H1 (cell line): ENCODE measurements at regions not wholly inside any gene's neighbourhood (a gene's known extent, or its start where the extent isn't known, plus 50 kb on each side); places are given as distances from the start of the nearest gene placed in this dataset.

Experiments
- CTCF ChIA-PET: fragments of 300-600 bp; sonication (Branson Sonifier 250); formaldehyde crosslinking; loops from one replicate; lab custom pipeline; 2021; ENCODE audit not compliant: partially characterized antibody; lab: Charles Lee
- POLR2A ChIA-PET: fragments of 300-600 bp; sonication (Branson Sonifier 250); formaldehyde crosslinking; loops from one replicate; lab custom pipeline; 2021; ENCODE audit warnings: inconsistent platforms; ENCODE audit not compliant: partially characterized antibody; lab: Charles Lee
- DNase-seq, 2 experiments: peaks; one replicate each; pipeline versions ENCODE4 v3.0.0 to v3.0.0-alpha.2; 2010 to 2022; ENCODE audit warnings: low spot score in 2 of 2, low read depth in 1 of 2, mixed read lengths in 1 of 2
- FAIRE-seq: peaks from 2 replicates; lab custom pipeline; 2011; peaks lifted over from hg19 to GRCh38; lab: Jason Lieb, UNC
- H2AFZ ChIP-seq: 2 replicates; pipeline ENCODE4 v1.8.1; 2012; ENCODE audit warnings: low read length, inconsistent platforms
- H2AK5ac ChIP-seq: 2 replicates; pipeline ENCODE4 v1.6.1; 2013; ENCODE audit warnings: low read depth, low read length
- H2BK120ac ChIP-seq: replicated peaks from 2 replicates; pipeline ENCODE3; 2013; ENCODE audit warnings: low read depth, low read length, inconsistent platforms
- H2BK12ac ChIP-seq: 2 replicates; pipeline ENCODE4 v1.6.1; 2013; ENCODE audit warnings: low read depth, low read length
- H2BK15ac ChIP-seq: 2 replicates; pipeline ENCODE4 v1.6.1; 2013; ENCODE audit warnings: low read length
- H2BK20ac ChIP-seq: 2 replicates; pipeline ENCODE4 v1.6.1; 2013; ENCODE audit warnings: low read length
- H2BK5ac ChIP-seq: 2 replicates; pipeline ENCODE4 v1.6.1; 2013; ENCODE audit warnings: low read depth, low read length
- H3K14ac ChIP-seq: 2 replicates; pipeline ENCODE4 v1.6.1; 2013; ENCODE audit warnings: inconsistent platforms; ENCODE audit not compliant: insufficient read length
- H3K18ac ChIP-seq: 2 replicates; pipeline ENCODE4 v1.6.1; 2013; ENCODE audit warnings: low read length; ENCODE audit errors: extremely low read depth
- H3K23ac ChIP-seq: 2 replicates; pipeline ENCODE4 v1.6.1; 2013; ENCODE audit warnings: inconsistent platforms; ENCODE audit not compliant: insufficient read length
- H3K23me2 ChIP-seq: 2 replicates; pipeline ENCODE4 v1.6.1; 2013; ENCODE audit warnings: low read depth, low read length
- H3K27ac ChIP-seq: 2 replicates; pipeline ENCODE4 v1.6.1; 2011; ENCODE audit warnings: low read depth, low read length, inconsistent platforms
- H3K27me3 ChIP-seq, 4 experiments: replicated peaks in 1 of 4; 1 replicate in 1 of 4; 2 replicates in 3 of 4; pipeline versions ENCODE4 v1.6.1 to v1.8.1; 2011 to 2013; ENCODE audit warnings: low read length in 3 of 4, mild to moderate bottlenecking in 3 of 4, inconsistent platforms in 2 of 4, mixed read lengths in 2 of 4, moderate library complexity in 1 of 4; ENCODE audit not compliant: control insufficient read depth in 3 of 4, insufficient read depth in 3 of 4; ENCODE audit errors: extremely low read depth in 1 of 4
- H3K36me3 ChIP-seq, 4 experiments: 2 replicates each; pipeline versions ENCODE4 v1.6.1 to v1.8.1; 2011 to 2013; ENCODE audit warnings: mild to moderate bottlenecking in 4 of 4, low read length in 3 of 4, moderate library complexity in 2 of 4, control low read depth in 1 of 4, inconsistent platforms in 1 of 4; ENCODE audit not compliant: insufficient read depth in 4 of 4, control insufficient read depth in 2 of 4
- H3K4ac ChIP-seq: replicated peaks from 2 replicates; pipeline ENCODE3; 2013; ENCODE audit warnings: low read length, low read depth, mixed read lengths, inconsistent platforms; ENCODE audit not compliant: insufficient read length
- H3K4me1 ChIP-seq, 4 experiments: replicated peaks in 1 of 4; 1 replicate in 1 of 4; 2 replicates in 3 of 4; pipeline versions ENCODE4 v1.6.1 to v1.8.1; 2011 to 2013; ENCODE audit warnings: low read length in 3 of 4, inconsistent platforms in 2 of 4, mixed read lengths in 1 of 4; ENCODE audit not compliant: insufficient read depth in 4 of 4, control insufficient read depth in 3 of 4
- H3K4me2 ChIP-seq, 2 experiments: 2 replicates each; pipeline versions ENCODE4 v1.6.1 to v1.8.1; 2011 to 2013; ENCODE audit warnings: low read depth in 2 of 2, low read length in 2 of 2, control low read depth in 1 of 2, inconsistent platforms in 1 of 2, mild to moderate bottlenecking in 1 of 2; ENCODE audit not compliant: insufficient read depth in 1 of 2
- H3K4me3 ChIP-seq, 4 experiments: fragments of 200-600, 300-600 bp in 1 of 4; sonication (generic), shearing (Covaris generic), sonication (Bioruptor Twin) in 1 of 4; 2 replicates each; pipeline versions ENCODE4 v1.5.1 to v1.8.1; 2011 to 2016; ENCODE audit warnings: low read length in 4 of 4, low read depth in 3 of 4, control low read depth in 2 of 4, inconsistent platforms in 2 of 4, mild to moderate bottlenecking in 2 of 4, mixed read lengths in 1 of 4, moderate library complexity in 1 of 4; ENCODE audit not compliant: insufficient read depth in 2 of 4; ENCODE audit errors: extremely low read depth in 1 of 4
- H3K56ac ChIP-seq: replicated peaks from 2 replicates; pipeline ENCODE3; 2013; ENCODE audit warnings: low read depth, mild to moderate bottlenecking, mixed read lengths, low read length, inconsistent platforms; ENCODE audit not compliant: insufficient read length
- H3K79me1 ChIP-seq: 2 replicates; pipeline ENCODE4 v1.6.1; 2013; ENCODE audit warnings: low read depth, low read length, control low read depth
- H3K79me2 ChIP-seq, 2 experiments: 2 replicates each; pipeline versions ENCODE4 v1.6.1 to v1.8.1; 2012 to 2013; ENCODE audit warnings: low read length in 2 of 2, mild to moderate bottlenecking in 2 of 2, inconsistent platforms in 1 of 2; ENCODE audit not compliant: insufficient read depth in 2 of 2, control insufficient read depth in 1 of 2
- H3K9ac ChIP-seq, 4 experiments: replicated peaks in 1 of 4; 1 replicate in 1 of 4; 2 replicates in 3 of 4; pipeline versions ENCODE4 v1.6.1 to v1.8.1; 2011 to 2013; ENCODE audit warnings: low read depth in 3 of 4, low read length in 3 of 4, control low read depth in 2 of 4, mild to moderate bottlenecking in 2 of 4, moderate library complexity in 2 of 4, inconsistent platforms in 1 of 4; ENCODE audit errors: extremely low read depth in 1 of 4
- H3K9me3 ChIP-seq, 2 experiments: 2 replicates each; pipeline versions ENCODE4 v1.6.1 to v1.8.1; 2012 to 2013; ENCODE audit warnings: mild to moderate bottlenecking in 2 of 2, moderate library complexity in 2 of 2, control low read depth in 1 of 2, inconsistent platforms in 1 of 2, low read depth in 1 of 2, low read length in 1 of 2, mixed read lengths in 1 of 2; ENCODE audit not compliant: insufficient read depth in 2 of 2
- H4K20me1 ChIP-seq, 2 experiments: replicated peaks in 1 of 2; 2 replicates each; pipeline versions ENCODE3 to v1.8.1; 2011 to 2013; ENCODE audit warnings: inconsistent platforms in 2 of 2, low read length in 2 of 2, mild to moderate bottlenecking in 1 of 2; ENCODE audit not compliant: insufficient read depth in 2 of 2, control insufficient read depth in 1 of 2
- H4K5ac ChIP-seq: 2 replicates; pipeline ENCODE4 v1.6.1; 2013; ENCODE audit warnings: low read length, low read depth, mixed read lengths, inconsistent platforms; ENCODE audit not compliant: insufficient read length
- H4K8ac ChIP-seq: 2 replicates; pipeline ENCODE4 v1.8.0; 2013; ENCODE audit warnings: mild to moderate bottlenecking, moderate library complexity, low read length, inconsistent platforms; ENCODE audit not compliant: insufficient read depth; ENCODE audit errors: extremely low read depth
- H4K91ac ChIP-seq: replicated peaks from 2 replicates; pipeline ENCODE3; 2013; ENCODE audit warnings: low read length, mixed read lengths, inconsistent platforms; ENCODE audit not compliant: insufficient read length
- PHF8 ChIP-seq: fragments of 200-600 bp; sonication (generic); conservative IDR thresholded peaks from 2 replicates; pipeline ENCODE4 v1.7.1; 2012; ENCODE audit warnings: low read depth, mild to moderate bottlenecking, inconsistent platforms, low read length, moderate library complexity
- POLR2AphosphoS5 ChIP-seq: IDR thresholded peaks from 2 replicates; pipeline ENCODE4 v1.6.1; 2011; ENCODE audit warnings: low read depth, low read length
- SIN3A ChIP-seq, 2 experiments: IDR thresholded peaks in 1 of 2; conservative IDR thresholded peaks in 1 of 2; 2 replicates each; pipeline ENCODE4 v1.6.1; 2011 to 2012; ENCODE audit warnings: low read length in 2 of 2, improper control_type of control experiment in 1 of 2, low read depth in 1 of 2, mild to moderate bottlenecking in 1 of 2
- WGBS, 2 experiments: shearing (Covaris generic) in 1 of 2; methylation state at CpG; one replicate each; pipeline versions ENCODE4 v1.1.6 to v1.1.7; 2013 to 2015; ENCODE audit warnings: low lambda C conversion rate in 2 of 2, mixed read lengths in 2 of 2, inconsistent platforms in 1 of 2, low coverage in 1 of 2, missing lambda C conversion rate in 1 of 2; ENCODE audit not compliant: insufficient replicate concordance in 2 of 2, insufficient coverage in 1 of 2, insufficient read length in 1 of 2; ENCODE audit errors: extremely low coverage in 1 of 2, missing lambda C conversion rate in 1 of 2; 5-methylcytosine and 5-hydroxymethylcytosine counted together
- TF ChIP-seq, protein P1 (sequence below): IDR thresholded peaks from 2 replicates; pipeline ENCODE4 v1.6.1; 2011; ENCODE audit warnings: low read length, improper control_type of control experiment

DNA sequence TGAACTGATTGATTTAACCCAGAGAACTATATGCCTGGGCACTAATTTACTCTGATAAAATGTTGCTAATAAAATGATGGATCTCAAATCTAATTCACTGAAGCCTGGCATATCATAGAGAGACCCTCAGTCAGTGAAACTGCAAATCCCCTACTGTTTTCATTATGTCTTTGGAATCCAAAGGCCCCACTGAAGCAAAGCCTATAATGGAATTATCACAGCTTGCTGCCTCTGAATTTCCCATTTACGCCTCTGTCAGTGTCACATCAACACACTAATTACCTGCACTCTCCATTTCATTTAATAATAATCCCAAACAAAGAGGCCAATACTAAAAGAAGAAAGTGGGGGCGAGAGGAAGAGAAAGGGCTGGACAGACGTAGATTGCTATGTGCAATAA, 470.9 kb downstream of the MBD2 start:
- no peak for TF ChIP-seq POLR2AphosphoS5
- TF ChIP-seq SIN3A (conservative IDR thresholded peaks at IDR 0.05 in 1 of 2, IDR thresholded peaks at IDR 0.05 in 1 of 2; ENCODE audit: low read depth in 1 of 2, low read length in 2 of 2), result no peak
- TF ChIP-seq PHF8, result no peak
- TF ChIP-seq, protein P1, sequence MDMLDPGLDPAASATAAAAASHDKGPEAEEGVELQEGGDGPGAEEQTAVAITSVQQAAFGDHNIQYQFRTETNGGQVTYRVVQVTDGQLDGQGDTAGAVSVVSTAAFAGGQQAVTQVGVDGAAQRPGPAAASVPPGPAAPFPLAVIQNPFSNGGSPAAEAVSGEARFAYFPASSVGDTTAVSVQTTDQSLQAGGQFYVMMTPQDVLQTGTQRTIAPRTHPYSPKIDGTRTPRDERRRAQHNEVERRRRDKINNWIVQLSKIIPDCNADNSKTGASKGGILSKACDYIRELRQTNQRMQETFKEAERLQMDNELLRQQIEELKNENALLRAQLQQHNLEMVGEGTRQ, result no peak
- WGBS, 2 experiments, result 93% methylated on average over 3 of the region's 3 CpGs; no CpG with 5 or more reads in 1 of the 2 experiments

More for the DNA sequence above, 470.9 kb downstream of the MBD2 start:
- Histone ChIP-seq H3K4me1 (no peaks in the 10 kb centered on the region), H3K56ac (no peak overlapping the region), H2BK5ac (no peak overlapping the region), H3K14ac (no peak overlapping the region), H2BK120ac (no peak overlapping the region), H2BK15ac (no peak overlapping the region), H4K91ac (no peak overlapping the region), H4K20me1 (no peaks in the 10 kb centered on the region), H3K79me1 (no peaks in the 10 kb centered on the region), H2AK5ac (no peak overlapping the region), H3K27ac (no peak overlapping the region), H3K18ac (no peak overlapping the region), H4K8ac (no peak overlapping the region), H3K27me3 (no peaks in the 10 kb centered on the region), H3K4me2 (no peak overlapping the region), H2BK12ac (no peak overlapping the region), H3K79me2 (no peaks in the 10 kb centered on the region), H3K23me2 (no peaks in the 10 kb centered on the region), H2AFZ (no peak overlapping the region), H3K23ac (no peak overlapping the region), H3K9me3 (no peaks in the 10 kb centered on the region), H3K4ac (no peak overlapping the region), H3K4me3 (no peak overlapping the region), H4K5ac (no peak overlapping the region), H2BK20ac (no peak overlapping the region), H3K36me3 (no peaks in the 10 kb centered on the region), H3K9ac (no peak overlapping the region)
- DNase-seq (no peak), FAIRE-seq (no peak)
- CTCF ChIA-PET, result no interaction called here
- POLR2A ChIA-PET, result no interaction called here
